ENCODE measurements at regions not wholly inside any gene's neighbourhood (a gene's known extent, or its start where the extent isn't known, plus 50 kb on each side); places are given as distances from the start of the nearest gene placed in this dataset.

- H3K36me3 ChIP-seq: no peaks in the 10 kb centered on the region
- no peak overlapping the region for H3K27ac ChIP-seq
- H3K9me3 ChIP-seq: no peaks in the 10 kb centered on the region
- no peaks in the 10 kb centered on the region for H3K27me3 ChIP-seq
- no peak overlapping the region for H3K4me3 ChIP-seq (replicated peaks in 1 of 3)
- TF ChIP-seq, protein P1, sequence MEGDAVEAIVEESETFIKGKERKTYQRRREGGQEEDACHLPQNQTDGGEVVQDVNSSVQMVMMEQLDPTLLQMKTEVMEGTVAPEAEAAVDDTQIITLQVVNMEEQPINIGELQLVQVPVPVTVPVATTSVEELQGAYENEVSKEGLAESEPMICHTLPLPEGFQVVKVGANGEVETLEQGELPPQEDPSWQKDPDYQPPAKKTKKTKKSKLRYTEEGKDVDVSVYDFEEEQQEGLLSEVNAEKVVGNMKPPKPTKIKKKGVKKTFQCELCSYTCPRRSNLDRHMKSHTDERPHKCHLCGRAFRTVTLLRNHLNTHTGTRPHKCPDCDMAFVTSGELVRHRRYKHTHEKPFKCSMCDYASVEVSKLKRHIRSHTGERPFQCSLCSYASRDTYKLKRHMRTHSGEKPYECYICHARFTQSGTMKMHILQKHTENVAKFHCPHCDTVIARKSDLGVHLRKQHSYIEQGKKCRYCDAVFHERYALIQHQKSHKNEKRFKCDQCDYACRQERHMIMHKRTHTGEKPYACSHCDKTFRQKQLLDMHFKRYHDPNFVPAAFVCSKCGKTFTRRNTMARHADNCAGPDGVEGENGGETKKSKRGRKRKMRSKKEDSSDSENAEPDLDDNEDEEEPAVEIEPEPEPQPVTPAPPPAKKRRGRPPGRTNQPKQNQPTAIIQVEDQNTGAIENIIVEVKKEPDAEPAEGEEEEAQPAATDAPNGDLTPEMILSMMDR (IDR thresholded peaks at IDR 0.05): no peak
- TF ChIP-seq POLR2A (IDR thresholded peaks at IDR 0.05): no peak
- intact Hi-C loops (cut with DNase I): no loop called here
- WGBS, 2 donors: 86 to 91% methylated on average over 5 of the region's 5 CpGs
- H3K4me1 ChIP-seq: no peaks in the 10 kb centered on the region
- no peak for DNase-seq
Observed at GRCh38 chr7:82694022-82694421, 250.4 kb upstream of the CACNA2D1 start.

DNA sequence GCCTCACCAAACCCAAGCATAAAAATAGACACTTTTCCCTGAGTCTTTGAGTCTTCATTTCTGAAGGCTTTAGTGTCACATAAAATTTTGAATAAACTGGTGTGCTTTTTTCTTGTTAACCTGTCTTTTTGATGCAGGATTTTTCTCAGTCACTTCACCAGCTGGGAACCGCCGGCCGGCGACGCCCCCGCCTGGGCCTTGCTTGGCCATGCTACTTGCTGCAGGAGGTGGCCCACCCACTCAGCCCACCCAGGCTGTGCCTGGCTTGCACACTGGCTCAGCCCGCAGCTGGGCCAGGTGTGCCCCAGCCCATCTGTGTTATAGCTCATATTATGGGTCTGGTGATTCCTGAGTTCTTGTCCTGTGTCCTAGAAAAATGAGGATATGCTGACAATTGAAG lies 247.4 kb upstream of the CACNA2D1 start:
- intact Hi-C loops (cut with DNase I): no loop called here
- Histone ChIP-seq H3K36me3 (no peaks in the 10 kb centered on the region), H3K27me3 (no peaks in the 10 kb centered on the region), H3K4me3 (replicated peaks in 1 of 3) (no peak overlapping the region), H3K27ac (no peak overlapping the region), H3K4me1 (no peaks in the 10 kb centered on the region), H3K9me3 (no peaks in the 10 kb centered on the region)
- no peak for TF ChIP-seq POLR2A (IDR thresholded peaks at IDR 0.05)
- TF ChIP-seq, protein P1 (IDR thresholded peaks at IDR 0.05): no peak
- WGBS, 2 donors: 96 to 98% methylated on average over 7 of the region's 7 CpGs
- DNase-seq: no peak

DNA sequence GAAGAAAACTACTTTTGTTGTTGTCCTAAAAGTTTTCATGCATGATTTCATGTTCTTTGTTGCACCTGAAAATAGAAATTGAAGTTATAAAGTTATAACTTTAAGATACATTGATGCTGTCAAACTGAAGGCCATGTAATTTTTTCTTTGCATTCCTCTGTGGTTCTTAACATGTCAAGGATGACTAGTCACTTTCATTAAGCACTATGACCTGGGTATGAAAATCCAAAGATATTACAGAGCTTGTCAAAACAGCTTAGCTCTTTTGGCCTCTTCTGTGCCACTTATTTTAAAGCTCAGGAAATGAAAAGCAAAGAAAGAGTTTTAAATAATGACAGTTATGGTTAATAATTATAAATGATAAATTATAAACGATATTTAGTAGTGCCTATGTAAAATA lies 241.6 kb upstream of the CACNA2D1 start:
- H3K4me3 ChIP-seq (replicated peaks in 1 of 3): no peak overlapping the region
- H3K9me3 ChIP-seq: no peaks in the 10 kb centered on the region
- no peak for DNase-seq
- intact Hi-C loops (cut with DNase I): no loop called here
- H3K36me3 ChIP-seq: no peaks in the 10 kb centered on the region
- peaks cover 0 to 6% of the 10 kb centered on the region in 2 donors for H3K4me1 ChIP-seq
- no peaks in the 10 kb centered on the region for H3K27me3 ChIP-seq
- WGBS, 2 donors: 51% methylated on average over 1 of the region's 1 CpG
- TF ChIP-seq, protein P1 (IDR thresholded peaks at IDR 0.05): no peak
- TF ChIP-seq POLR2A (IDR thresholded peaks at IDR 0.05): no peak
- H3K27ac ChIP-seq: no peak overlapping the region

- DNase-seq: no peak
- Histone ChIP-seq H3K27me3 (no peaks in the 10 kb centered on the region), H3K4me1 (no peaks in the 10 kb centered on the region), H3K36me3 (no peaks in the 10 kb centered on the region), H3K9me3 (no peaks in the 10 kb centered on the region), H3K27ac (no peak overlapping the region), H3K4me3 (replicated peaks in 1 of 3) (no peak overlapping the region)
- WGBS, 2 donors: 54 to 62% methylated on average over 2 of the region's 2 CpGs
- TF ChIP-seq, protein P1 (IDR thresholded peaks at IDR 0.05): no peak
- no peak for TF ChIP-seq POLR2A (IDR thresholded peaks at IDR 0.05)
- intact Hi-C loops (cut with DNase I): no loop called here
Observed at GRCh38 chr7:82678716-82679115, 235.1 kb upstream of the CACNA2D1 start.

- no peak for DNase-seq
- Histone ChIP-seq H3K4me1 (no peaks in the 10 kb centered on the region), H3K27ac (no peak overlapping the region), H3K4me3 (replicated peaks in 1 of 3) (no peak overlapping the region), H3K9me3 (no peaks in the 10 kb centered on the region), H3K36me3 (no peaks in the 10 kb centered on the region), H3K27me3 (no peaks in the 10 kb centered on the region)
- no peak for TF ChIP-seq POLR2A (IDR thresholded peaks at IDR 0.05)
- TF ChIP-seq, protein P1 (IDR thresholded peaks at IDR 0.05): no peak
- intact Hi-C loops (cut with DNase I): no loop called here
- WGBS, 2 donors: 54 to 70% methylated on average over 6 of the region's 6 CpGs
Observed at GRCh38 chr7:82678259-82678658, 234.7 kb upstream of the CACNA2D1 start.
